GM19240 (cell line): ENCODE measurements at regions not wholly inside any gene's neighbourhood (a gene's known extent, or its start where the extent isn't known, plus 50 kb on each side); places are given as distances from the start of the nearest gene placed in this dataset.

ENCODE experiments used
- DNase-seq: peaks from one replicate; pipeline ENCODE4 v3.0.0; 2011; ENCODE audit warnings: low spot score; ENCODE audit not compliant: insufficient read length

- no peak for DNase-seq
These were observed 118.7 kb downstream of the TENT4A start for GRCh38 chr5:6831678-6832671.

DNA sequence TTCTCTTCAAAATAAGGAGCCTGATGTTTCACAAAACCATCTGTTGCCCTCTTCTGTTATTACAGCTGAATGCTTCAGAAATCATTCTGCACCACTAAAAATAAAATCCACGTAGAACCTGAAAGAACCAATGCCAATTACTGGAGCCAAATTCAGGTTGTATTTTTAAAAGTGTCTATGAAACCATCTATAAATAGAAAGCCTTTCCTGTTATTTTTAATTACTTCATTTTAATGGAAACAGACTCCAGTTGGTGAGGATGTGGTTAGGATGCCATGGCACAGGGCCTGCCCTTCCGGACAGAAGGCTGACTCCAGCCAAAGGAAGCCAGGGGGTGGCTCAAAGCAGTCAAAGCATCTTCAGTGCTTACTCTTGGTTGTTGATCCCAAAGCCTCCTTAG, 119.8 kb downstream of the TENT4A start:
- DNase-seq, result no peak

DNA sequence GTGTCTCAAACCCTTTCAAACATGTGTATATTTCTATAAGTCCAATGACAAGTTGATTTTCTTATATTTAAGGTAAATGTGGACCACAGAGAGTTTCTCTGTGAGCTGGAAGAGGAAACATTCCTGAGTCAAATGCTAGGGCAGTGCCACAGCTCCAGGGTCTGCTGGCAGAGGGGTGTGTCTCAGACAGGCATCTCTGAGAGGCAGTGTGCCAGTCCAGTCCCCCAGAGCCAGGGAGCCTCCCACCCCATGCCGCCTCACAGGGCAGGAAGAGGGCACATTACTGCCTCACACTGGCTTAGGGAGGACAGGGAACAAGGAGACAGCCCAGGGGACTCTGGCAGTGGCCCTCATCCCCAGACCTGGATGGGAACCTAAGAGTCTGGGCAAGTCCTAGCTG, 120.2 kb downstream of the TENT4A start:
- DNase-seq, result no peak

DNA sequence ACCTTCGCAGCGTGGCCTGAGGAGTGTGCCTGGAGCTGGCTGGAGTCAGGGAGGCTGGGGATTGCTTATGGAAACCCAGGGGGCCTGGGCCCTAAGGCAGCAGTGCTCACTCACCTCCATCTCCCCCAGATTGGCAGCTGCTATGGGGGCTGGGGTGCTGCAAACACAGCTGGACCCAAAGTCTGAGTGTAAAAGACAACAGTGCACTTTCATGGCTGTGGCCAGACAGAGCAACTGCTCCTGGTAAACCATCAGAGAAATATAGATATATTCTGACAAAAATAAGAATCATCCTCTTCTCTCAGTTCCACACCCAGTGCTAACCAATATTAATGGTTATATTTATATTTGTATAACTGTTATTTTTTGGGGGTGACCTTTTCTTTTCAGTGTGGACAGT, 123.9 kb downstream of the TENT4A start:
- no peak for DNase-seq

- no peak for DNase-seq
These were observed 124.4 kb downstream of the TENT4A start for GRCh38 chr5:6837519-6838110.

DNA sequence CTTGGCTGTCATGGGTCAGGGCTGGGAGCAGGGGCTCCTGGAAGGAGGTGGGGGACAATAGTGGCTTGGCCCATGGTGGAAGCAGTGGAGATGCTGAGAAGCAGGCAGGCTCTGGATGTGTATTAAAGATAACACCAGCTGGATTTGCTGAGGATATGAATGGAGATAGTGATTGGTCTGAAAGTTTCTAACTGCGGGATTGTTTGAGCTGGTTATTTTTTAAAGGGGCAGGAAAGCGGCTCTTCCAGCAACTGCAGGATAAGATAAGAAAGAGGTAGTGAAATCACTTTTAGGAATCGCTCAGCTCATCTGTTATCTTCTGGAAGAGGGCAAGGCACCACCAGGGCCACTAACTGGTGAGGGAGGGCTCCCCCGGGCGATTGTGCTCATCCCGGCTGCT, 125.5 kb downstream of the TENT4A start:
- DNase-seq, result no peak

DNA sequence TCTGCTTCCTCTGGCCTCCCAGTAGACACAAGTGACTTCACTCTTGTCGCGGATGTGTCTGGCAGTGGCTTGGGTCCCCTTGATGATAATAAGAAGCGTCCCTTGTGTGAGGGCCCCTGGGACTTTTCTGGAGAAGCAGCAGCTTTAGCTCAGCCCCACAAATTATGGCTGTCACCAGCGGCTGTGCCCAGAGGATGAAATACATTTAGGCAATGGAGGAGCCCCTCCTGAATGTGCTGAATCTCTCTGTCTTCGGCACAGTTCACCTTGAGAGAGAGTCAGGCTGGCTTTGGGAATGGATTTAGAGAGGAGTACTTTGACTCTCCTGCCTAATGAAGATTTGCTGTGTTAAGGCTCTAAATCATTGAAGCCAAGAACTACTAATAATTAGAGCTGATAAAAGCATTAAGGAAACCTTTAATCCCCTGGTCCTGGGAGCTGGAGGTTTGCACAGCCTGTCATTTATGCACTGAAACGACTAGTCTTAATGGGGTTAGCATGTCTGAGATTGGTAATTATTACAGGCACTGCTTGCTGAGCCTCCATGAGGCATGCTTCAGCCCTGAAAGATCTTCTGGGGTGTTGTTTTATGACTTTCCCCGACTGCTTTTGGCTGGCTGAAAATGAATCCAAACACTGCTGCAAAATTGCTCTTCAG, 127.0 kb downstream of the TENT4A start:
- DNase-seq, result no peak

DNA sequence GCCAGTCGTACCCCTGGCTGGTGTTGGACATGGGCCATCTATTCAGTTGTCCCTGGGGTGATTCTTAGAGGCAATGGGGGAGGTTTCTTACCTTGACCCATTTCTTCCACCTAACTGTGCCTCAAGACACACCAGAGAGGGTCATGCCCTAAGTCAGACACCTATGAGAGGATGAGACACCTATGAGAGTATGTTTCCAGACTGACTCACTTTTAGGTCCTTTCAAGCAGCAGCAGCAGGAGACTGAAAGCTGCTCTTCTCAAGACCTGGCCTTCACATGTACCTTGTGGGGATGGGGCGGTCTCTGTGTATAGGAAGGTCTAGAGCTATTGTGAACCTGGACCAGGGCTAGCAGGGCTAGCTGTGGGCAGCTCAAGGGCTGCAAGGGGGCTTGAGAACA, 130.1 kb downstream of the TENT4A start:
- DNase-seq, result no peak

GRCh38 chr5:6843821-6844220, 130.6 kb downstream of the TENT4A start:
- no peak for DNase-seq

- DNase-seq, result no peak
These were observed 132.6 kb downstream of the TENT4A start for GRCh38 chr5:6845856-6846255.

GRCh38 chr5:6847870-6848269, 134.6 kb downstream of the TENT4A start:
- no peak for DNase-seq

- no peak for DNase-seq
These were observed 136.3 kb downstream of the TENT4A start for GRCh38 chr5:6849316-6850105.

GRCh38 chr5:6850106-6850432, 136.8 kb downstream of the TENT4A start:
- DNase-seq, result no peak

- no peak for DNase-seq
These were observed 143.4 kb downstream of the TENT4A start for GRCh38 chr5:6856653-6857052.

- no peak for DNase-seq
These were observed 145.2 kb downstream of the TENT4A start for GRCh38 chr5:6858419-6858818.

- DNase-seq, result no peak
These were observed 145.8 kb downstream of the TENT4A start for GRCh38 chr5:6859023-6859422.

DNA sequence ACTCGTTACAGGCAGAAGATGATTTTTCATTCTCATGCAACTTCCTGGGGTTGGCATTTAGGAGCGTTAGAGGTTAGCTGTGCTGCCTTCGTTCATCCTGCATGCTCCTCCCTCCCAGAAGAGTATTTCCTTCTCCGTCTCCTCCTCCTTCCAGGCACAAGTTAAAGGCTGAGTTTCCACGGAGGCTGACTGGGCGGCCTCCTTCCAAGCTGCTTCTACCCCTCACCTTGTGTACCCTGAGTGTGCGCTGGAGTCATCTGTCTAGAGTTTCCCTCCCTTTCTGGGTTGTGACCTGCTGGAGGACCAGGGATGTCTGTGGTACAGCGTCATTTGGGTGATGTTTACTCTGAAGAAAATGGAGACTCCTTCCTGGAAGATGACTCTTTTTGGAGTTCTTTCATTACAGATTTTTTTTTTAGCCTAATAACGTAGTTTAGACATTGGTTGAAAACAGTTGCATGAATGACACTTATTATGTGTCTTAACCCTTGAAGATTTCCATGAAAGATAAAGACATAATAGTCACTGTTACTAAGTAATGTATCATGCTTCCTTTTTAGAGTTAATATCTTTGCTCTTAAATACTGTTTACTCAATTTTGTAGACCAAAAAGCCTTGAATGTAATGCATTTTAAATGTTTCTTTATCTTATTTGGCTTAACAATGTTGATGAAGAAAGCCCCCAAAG, 146.9 kb downstream of the TENT4A start:
- no peak for DNase-seq

GRCh38 chr5:6861036-6861435, 147.8 kb downstream of the TENT4A start:
- no peak for DNase-seq

GRCh38 chr5:6861667-6862066, 148.4 kb downstream of the TENT4A start:
- DNase-seq, result no peak

DNA sequence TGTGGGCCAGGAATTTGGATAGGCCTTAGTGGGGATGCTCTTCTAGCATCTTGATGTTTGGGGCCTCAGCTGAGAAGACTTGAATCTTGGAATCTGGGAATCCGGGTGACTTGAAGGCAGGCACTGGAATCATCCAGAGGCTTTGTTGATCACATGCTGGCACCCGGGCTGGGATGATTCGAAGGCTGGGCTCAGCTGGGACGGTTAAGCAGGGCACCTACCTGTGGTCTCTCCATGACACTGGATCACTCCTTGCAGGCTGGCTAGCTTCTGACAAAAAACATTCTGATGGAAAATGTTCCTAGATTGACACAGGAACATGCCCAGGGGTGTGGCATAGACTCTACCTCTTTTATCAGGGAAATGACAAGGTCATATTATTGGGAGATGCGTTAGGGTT, 149.1 kb downstream of the TENT4A start:
- DNase-seq, result no peak

- DNase-seq, result no peak
These were observed 154.5 kb downstream of the TENT4A start for GRCh38 chr5:6867712-6868111.
